HepG2 (cell line): ENCODE measurements at regions not wholly inside any gene's neighbourhood (a gene's known extent, or its start where the extent isn't known, plus 50 kb on each side); places are given as distances from the start of the nearest gene placed in this dataset.

ENCODE experiments used
- ATAC-seq: fragments of 200-7000 bp; cut with Tn5 transposase; 3 replicates; pipeline ENCODE4 v1.9.1; 2020; ENCODE audit warnings: mild to moderate bottlenecking, moderate library complexity
- BruUV-seq: library from RNA; stranded (reverse); fragments of 400-500 nt; replicated peaks from 2 replicates; lab custom pipeline; 2021; lab: Mats Ljungman, UMichigan
- CTCF ChIA-PET: fragments of 300-600 bp; formaldehyde crosslinking; extraction: SDS; loops from one replicate; lab custom pipeline; 2021; ENCODE audit warnings: low total read pairs, inconsistent platforms, low intra/inter-chr PET ratio; lab: Yijun Ruan, JAX
- POLR2A ChIA-PET: fragments of 350-600 bp; sonication (Branson Sonifier 250); formaldehyde crosslinking; loops from one replicate; lab custom pipeline; 2020; ENCODE audit warnings: antibody characterized with exemption, inconsistent platforms; lab: Yijun Ruan, JAX
- DNase-seq: peaks from one replicate; pipeline ENCODE4 v3.0.0-alpha.2; 2015; ENCODE audit warnings: low spot score
- FAIRE-seq: peaks from 3 replicates; lab custom pipeline; 2011; peaks lifted over from hg19 to GRCh38; lab: Jason Lieb, UNC
- H2AFZ ChIP-seq: one replicate; pipeline ENCODE4 v1.6.1; 2011; ENCODE audit warnings: low read length, inconsistent platforms
- H3K27ac ChIP-seq: fragments of 300-600 bp; 3 replicates; pipeline ENCODE4 v1.8.0; 2011; ENCODE audit warnings: mixed run types, mild to moderate bottlenecking, mixed read lengths, low read length, inconsistent platforms; ENCODE audit not compliant: insufficient read depth; ENCODE audit errors: extremely low read length
- H3K27me3 ChIP-seq, 2 experiments: fragments of 200-600 bp in 1 of 2; 2 replicates in 1 of 2; 3 replicates in 1 of 2; pipeline versions ENCODE4 v1.6.0 to v1.8.0; 2011; ENCODE audit warnings: low read length in 2 of 2, mild to moderate bottlenecking in 2 of 2, moderate library complexity in 2 of 2, inconsistent platforms in 1 of 2; ENCODE audit not compliant: insufficient read depth in 2 of 2, control insufficient read depth in 1 of 2
- H3K36me3 ChIP-seq, 2 experiments: fragments of 200-600 bp in 1 of 2; replicated peaks in 1 of 2; 2 replicates in 1 of 2; 3 replicates in 1 of 2; pipeline versions ENCODE4 v1.5.1 to v1.8.0; 2011; ENCODE audit warnings: low read length in 2 of 2, inconsistent platforms in 1 of 2; ENCODE audit not compliant: insufficient read depth in 2 of 2, control insufficient read depth in 1 of 2
- H3K4me1 ChIP-seq: 2 replicates; pipeline ENCODE4 v1.5.1; 2012; ENCODE audit warnings: low read length, inconsistent platforms; ENCODE audit not compliant: insufficient read depth
- H3K4me2 ChIP-seq: 2 replicates; pipeline ENCODE4 v1.6.0; 2011; ENCODE audit warnings: low read depth, low read length, inconsistent platforms
- H3K4me3 ChIP-seq, 3 experiments: fragments of 200-600 bp in 1 of 3; sonication (generic), shearing (Covaris generic) in 1 of 3; replicated peaks in 1 of 3; 2 replicates each; pipeline ENCODE4 v1.5.1; 2011 to 2016; ENCODE audit warnings: low read length in 3 of 3, inconsistent platforms in 2 of 3, low read depth in 2 of 3, mild to moderate bottlenecking in 2 of 3, control low read depth in 1 of 3, mixed read lengths in 1 of 3; ENCODE audit not compliant: insufficient read depth in 1 of 3
- H3K79me2 ChIP-seq: one replicate; pipeline ENCODE4 v1.6.1; 2011; ENCODE audit warnings: low read length, inconsistent platforms; ENCODE audit not compliant: insufficient read depth
- H3K9ac ChIP-seq: 2 replicates; pipeline ENCODE4 v1.6.0; 2011; ENCODE audit warnings: mild to moderate bottlenecking, low read depth, low read length, inconsistent platforms; ENCODE audit not compliant: insufficient read depth
- H3K9me3 ChIP-seq: 2 replicates; pipeline ENCODE4 v1.5.1; 2012; ENCODE audit warnings: mild to moderate bottlenecking, low read length
- H4K20me1 ChIP-seq: 2 replicates; pipeline ENCODE4 v1.6.0; 2011; ENCODE audit warnings: inconsistent platforms, mild to moderate bottlenecking, low read length, moderate library complexity; ENCODE audit not compliant: insufficient read depth
- BRD4 ChIP-seq: sonication (generic); formaldehyde crosslinking; IDR thresholded peaks from 2 replicates; pipeline ENCODE4 v1.4.0; 2020; ENCODE audit warnings: missing genetic modification reagents
- ISX ChIP-seq: sonication (generic); formaldehyde crosslinking; conservative IDR thresholded peaks from 2 replicates; pipeline ENCODE4 v1.5.0; 2020; ENCODE audit warnings: missing genetic modification reagents
- ZNF138 ChIP-seq: sonication (generic); formaldehyde crosslinking; IDR thresholded peaks from 2 replicates; pipeline ENCODE4 v1.5.0; 2020; ENCODE audit warnings: mild to moderate bottlenecking, low read depth, missing genetic modification reagents
- ZNF446 ChIP-seq: sonication (generic); formaldehyde crosslinking; IDR thresholded peaks from 2 replicates; pipeline ENCODE4 v1.5.0; 2020; ENCODE audit warnings: mild to moderate bottlenecking, missing genetic modification reagents
- ZNF501 ChIP-seq: sonication (generic); formaldehyde crosslinking; IDR thresholded peaks from 2 replicates; pipeline ENCODE4 v1.5.1; 2020; ENCODE audit warnings: mild to moderate bottlenecking, moderate library complexity, missing genetic modification reagents
- WGBS: methylation state at CpG from one replicate; pipeline ENCODE4 v1.1.6; 2017; ENCODE audit warnings: low lambda C conversion rate; 5-methylcytosine and 5-hydroxymethylcytosine counted together
- in situ Hi-C: cut with HindIII; loops from 2 replicates; pipeline ENCODE4 v1.10.0; 2017; ENCODE audit warnings: low pct_unique_long_range_greater_than_20kb; ENCODE audit not compliant: extremely low pct_ligation_motif_present
- intact Hi-C: fragments of 100-400 bp; cut with micrococcal nuclease; formaldehyde crosslinking; loops from one replicate; pipeline ENCODE4 v1.10.0; 2022; ENCODE audit not compliant: unreplicated experiment
- TF ChIP-seq, protein P1 (sequence below): sonication (generic); formaldehyde crosslinking; IDR thresholded peaks from 2 replicates; pipeline ENCODE4 v1.5.0; 2020; ENCODE audit warnings: missing genetic modification reagents
- TF ChIP-seq, protein P2 (sequence below): sonication (generic); formaldehyde crosslinking; IDR thresholded peaks from 2 replicates; pipeline ENCODE4 v1.8.1; 2023; ENCODE audit warnings: missing genetic modification reagents, mild to moderate bottlenecking, borderline replicate concordance
- TF ChIP-seq, protein P3 (sequence below): sonication (generic); formaldehyde crosslinking; IDR thresholded peaks from 2 replicates; pipeline ENCODE4 v1.5.0; 2020; ENCODE audit warnings: mild to moderate bottlenecking, missing genetic modification reagents, borderline replicate concordance
- TF ChIP-seq, protein P4 (sequence below): IDR thresholded peaks from 2 replicates; pipeline ENCODE4 v1.6.1; 2012; ENCODE audit warnings: low read length, improper control_type of control experiment
- TF ChIP-seq, protein P5 (sequence below): sonication (generic); formaldehyde crosslinking; IDR thresholded peaks from 2 replicates; pipeline ENCODE4 v1.8.1; 2022; ENCODE audit warnings: low read depth, mild to moderate bottlenecking, missing genetic modification reagents

DNA sequence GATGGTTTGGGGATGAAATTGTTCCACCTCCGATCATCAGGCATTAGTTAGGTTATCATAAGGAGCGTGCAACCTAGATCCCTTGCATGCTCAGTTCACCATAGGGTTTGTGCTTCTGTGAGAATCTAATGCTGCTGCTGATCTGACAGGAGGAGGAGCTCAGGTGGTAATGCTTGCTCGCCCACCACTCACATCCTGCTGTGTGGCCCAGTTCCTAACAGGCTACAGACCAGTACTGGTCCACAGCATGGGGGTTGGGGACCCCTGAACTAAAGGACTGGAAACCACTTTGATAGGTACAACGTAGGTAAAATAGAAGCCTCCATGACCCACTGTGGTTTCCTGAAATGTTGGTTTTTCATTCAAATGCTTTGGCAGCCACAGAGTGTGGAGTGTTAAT lies 109.3 kb upstream of the PROKR2 start:
- no peaks in the 10 kb centered on the region for H3K36me3 ChIP-seq
- no peak overlapping the region for H3K9ac ChIP-seq
- no peak overlapping the region for H3K27ac ChIP-seq
- no peak overlapping the region for H3K4me2 ChIP-seq
- H3K4me1 ChIP-seq = no peaks in the 10 kb centered on the region
- 0% methylated on average over 4 of the region's 4 CpGs for WGBS
- no peak for DNase-seq
- ChIA-PET CTCF (no interaction called here), POLR2A (no interaction called here)
- intact Hi-C loops (no loop called here), in situ Hi-C loops (no loop called here)
- FAIRE-seq = no peak
- H2AFZ ChIP-seq = no peak overlapping the region
- H3K27me3 ChIP-seq = peaks cover 0 to 10% of the 10 kb centered on the region in 2 experiments; a peak in 3 of 5 replicates
- TF ChIP-seq, protein P1, sequence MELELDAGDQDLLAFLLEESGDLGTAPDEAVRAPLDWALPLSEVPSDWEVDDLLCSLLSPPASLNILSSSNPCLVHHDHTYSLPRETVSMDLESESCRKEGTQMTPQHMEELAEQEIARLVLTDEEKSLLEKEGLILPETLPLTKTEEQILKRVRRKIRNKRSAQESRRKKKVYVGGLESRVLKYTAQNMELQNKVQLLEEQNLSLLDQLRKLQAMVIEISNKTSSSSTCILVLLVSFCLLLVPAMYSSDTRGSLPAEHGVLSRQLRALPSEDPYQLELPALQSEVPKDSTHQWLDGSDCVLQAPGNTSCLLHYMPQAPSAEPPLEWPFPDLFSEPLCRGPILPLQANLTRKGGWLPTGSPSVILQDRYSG (CRISPR knock-in tag) = no peak
- TF ChIP-seq ISX (no peak), ZNF501 (no peak), BRD4 (CRISPR knock-in tag) (no peak), ZNF138 (no peak), ZNF446 (CRISPR knock-in tag) (no peak)
- TF ChIP-seq, protein P2, sequence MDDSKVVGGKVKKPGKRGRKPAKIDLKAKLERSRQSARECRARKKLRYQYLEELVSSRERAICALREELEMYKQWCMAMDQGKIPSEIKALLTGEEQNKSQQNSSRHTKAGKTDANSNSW (CRISPR knock-in tag) = no peak
- TF ChIP-seq, protein P3, sequence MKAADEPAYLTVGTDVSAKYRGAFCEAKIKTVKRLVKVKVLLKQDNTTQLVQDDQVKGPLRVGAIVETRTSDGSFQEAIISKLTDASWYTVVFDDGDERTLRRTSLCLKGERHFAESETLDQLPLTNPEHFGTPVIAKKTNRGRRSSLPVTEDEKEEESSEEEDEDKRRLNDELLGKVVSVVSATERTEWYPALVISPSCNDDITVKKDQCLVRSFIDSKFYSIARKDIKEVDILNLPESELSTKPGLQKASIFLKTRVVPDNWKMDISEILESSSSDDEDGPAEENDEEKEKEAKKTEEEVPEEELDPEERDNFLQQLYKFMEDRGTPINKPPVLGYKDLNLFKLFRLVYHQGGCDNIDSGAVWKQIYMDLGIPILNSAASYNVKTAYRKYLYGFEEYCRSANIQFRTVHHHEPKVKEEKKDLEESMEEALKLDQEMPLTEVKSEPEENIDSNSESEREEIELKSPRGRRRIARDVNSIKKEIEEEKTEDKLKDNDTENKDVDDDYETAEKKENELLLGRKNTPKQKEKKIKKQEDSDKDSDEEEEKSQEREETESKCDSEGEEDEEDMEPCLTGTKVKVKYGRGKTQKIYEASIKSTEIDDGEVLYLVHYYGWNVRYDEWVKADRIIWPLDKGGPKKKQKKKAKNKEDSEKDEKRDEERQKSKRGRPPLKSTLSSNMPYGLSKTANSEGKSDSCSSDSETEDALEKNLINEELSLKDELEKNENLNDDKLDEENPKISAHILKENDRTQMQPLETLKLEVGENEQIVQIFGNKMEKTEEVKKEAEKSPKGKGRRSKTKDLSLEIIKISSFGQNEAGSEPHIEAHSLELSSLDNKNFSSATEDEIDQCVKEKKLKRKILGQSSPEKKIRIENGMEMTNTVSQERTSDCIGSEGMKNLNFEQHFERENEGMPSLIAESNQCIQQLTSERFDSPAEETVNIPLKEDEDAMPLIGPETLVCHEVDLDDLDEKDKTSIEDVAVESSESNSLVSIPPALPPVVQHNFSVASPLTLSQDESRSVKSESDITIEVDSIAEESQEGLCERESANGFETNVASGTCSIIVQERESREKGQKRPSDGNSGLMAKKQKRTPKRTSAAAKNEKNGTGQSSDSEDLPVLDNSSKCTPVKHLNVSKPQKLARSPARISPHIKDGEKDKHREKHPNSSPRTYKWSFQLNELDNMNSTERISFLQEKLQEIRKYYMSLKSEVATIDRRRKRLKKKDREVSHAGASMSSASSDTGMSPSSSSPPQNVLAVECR (CRISPR knock-in tag) = no peak
- TF ChIP-seq, protein P4, sequence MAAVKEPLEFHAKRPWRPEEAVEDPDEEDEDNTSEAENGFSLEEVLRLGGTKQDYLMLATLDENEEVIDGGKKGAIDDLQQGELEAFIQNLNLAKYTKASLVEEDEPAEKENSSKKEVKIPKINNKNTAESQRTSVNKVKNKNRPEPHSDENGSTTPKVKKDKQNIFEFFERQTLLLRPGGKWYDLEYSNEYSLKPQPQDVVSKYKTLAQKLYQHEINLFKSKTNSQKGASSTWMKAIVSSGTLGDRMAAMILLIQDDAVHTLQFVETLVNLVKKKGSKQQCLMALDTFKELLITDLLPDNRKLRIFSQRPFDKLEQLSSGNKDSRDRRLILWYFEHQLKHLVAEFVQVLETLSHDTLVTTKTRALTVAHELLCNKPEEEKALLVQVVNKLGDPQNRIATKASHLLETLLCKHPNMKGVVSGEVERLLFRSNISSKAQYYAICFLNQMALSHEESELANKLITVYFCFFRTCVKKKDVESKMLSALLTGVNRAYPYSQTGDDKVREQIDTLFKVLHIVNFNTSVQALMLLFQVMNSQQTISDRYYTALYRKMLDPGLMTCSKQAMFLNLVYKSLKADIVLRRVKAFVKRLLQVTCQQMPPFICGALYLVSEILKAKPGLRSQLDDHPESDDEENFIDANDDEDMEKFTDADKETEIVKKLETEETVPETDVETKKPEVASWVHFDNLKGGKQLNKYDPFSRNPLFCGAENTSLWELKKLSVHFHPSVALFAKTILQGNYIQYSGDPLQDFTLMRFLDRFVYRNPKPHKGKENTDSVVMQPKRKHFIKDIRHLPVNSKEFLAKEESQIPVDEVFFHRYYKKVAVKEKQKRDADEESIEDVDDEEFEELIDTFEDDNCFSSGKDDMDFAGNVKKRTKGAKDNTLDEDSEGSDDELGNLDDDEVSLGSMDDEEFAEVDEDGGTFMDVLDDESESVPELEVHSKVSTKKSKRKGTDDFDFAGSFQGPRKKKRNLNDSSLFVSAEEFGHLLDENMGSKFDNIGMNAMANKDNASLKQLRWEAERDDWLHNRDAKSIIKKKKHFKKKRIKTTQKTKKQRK = no peak
- TF ChIP-seq, protein P5, sequence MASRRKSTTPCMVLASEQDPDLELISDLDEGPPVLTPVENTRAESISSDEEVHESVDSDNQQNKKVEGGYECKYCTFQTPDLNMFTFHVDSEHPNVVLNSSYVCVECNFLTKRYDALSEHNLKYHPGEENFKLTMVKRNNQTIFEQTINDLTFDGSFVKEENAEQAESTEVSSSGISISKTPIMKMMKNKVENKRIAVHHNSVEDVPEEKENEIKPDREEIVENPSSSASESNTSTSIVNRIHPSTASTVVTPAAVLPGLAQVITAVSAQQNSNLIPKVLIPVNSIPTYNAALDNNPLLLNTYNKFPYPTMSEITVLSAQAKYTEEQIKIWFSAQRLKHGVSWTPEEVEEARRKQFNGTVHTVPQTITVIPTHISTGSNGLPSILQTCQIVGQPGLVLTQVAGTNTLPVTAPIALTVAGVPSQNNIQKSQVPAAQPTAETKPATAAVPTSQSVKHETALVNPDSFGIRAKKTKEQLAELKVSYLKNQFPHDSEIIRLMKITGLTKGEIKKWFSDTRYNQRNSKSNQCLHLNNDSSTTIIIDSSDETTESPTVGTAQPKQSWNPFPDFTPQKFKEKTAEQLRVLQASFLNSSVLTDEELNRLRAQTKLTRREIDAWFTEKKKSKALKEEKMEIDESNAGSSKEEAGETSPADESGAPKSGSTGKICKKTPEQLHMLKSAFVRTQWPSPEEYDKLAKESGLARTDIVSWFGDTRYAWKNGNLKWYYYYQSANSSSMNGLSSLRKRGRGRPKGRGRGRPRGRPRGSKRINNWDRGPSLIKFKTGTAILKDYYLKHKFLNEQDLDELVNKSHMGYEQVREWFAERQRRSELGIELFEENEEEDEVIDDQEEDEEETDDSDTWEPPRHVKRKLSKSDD (CRISPR knock-in tag) = no peak
- ATAC-seq = no peak
- no peaks in the 10 kb centered on the region for H3K79me2 ChIP-seq
- no peaks in the 10 kb centered on the region for H3K9me3 ChIP-seq
- H4K20me1 ChIP-seq = no peaks in the 10 kb centered on the region
- no TSS peak for BruUV-seq
- H3K4me3 ChIP-seq = no peak overlapping the region
